ENCODE measurements at regions not wholly inside any gene's neighbourhood (a gene's known extent, or its start where the extent isn't known, plus 50 kb on each side); places are given as distances from the start of the nearest gene placed in this dataset.

GRCh38 chr4:188295899-188296298 is 156.7 kb downstream of the TRIML1 start:
- H3K4me1 Mint-ChIP-seq (ENCODE audit: low read depth), result no peaks in the 10 kb centered on the region
- no peak overlapping the region for H3K4me3 Mint-ChIP-seq
- ATAC-seq (ENCODE audit: poor library complexity), result no peak
- Histone ChIP-seq H3K36me3 (ENCODE audit: insufficient read depth, low read length) (no peaks in the 10 kb centered on the region), H3K27me3 (ENCODE audit: control insufficient read depth in 1 of 2, insufficient read depth in 2 of 2, low read length in 2 of 2) (no peaks in the 10 kb centered on the region), H3K4me1 (ENCODE audit: insufficient read depth, low read length) (no peaks in the 10 kb centered on the region), H3K27ac (ENCODE audit: low read depth in 1 of 2, low read length in 2 of 2) (no peak overlapping the region), H3K9me3 (ENCODE audit: control insufficient read depth in 1 of 2, insufficient read depth in 1 of 2, low read length in 2 of 2) (peaks cover 0 to 9% of the 10 kb centered on the region in 2 experiments), H3K4me3 (ENCODE audit: low read length) (no peak overlapping the region)
- TF ChIP-seq CTCF (IDR thresholded peaks at IDR 0.05), result no peak
- no peaks in the 10 kb centered on the region for H3K36me3 Mint-ChIP-seq (ENCODE audit: low read depth)
- ChIA-PET CTCF (no interaction called here), POLR2A (no interaction called here)
- no peak overlapping the region for H3K27ac Mint-ChIP-seq
- peaks cover 9% of the 10 kb centered on the region for H3K9me3 Mint-ChIP-seq
- DNase-seq, result no peak
- H3K27me3 Mint-ChIP-seq, result no peaks in the 10 kb centered on the region
- intact Hi-C loops (cut with DNase I, micrococcal nuclease), result no loop called here

GRCh38 chr4:188296331-188296730 is 157.1 kb downstream of the TRIML1 start:
- DNase-seq, result no peak
- Histone ChIP-seq H3K36me3 (ENCODE audit: insufficient read depth, low read length) (no peaks in the 10 kb centered on the region), H3K27ac (ENCODE audit: low read depth in 1 of 2, low read length in 2 of 2) (no peak overlapping the region), H3K4me3 (ENCODE audit: low read length) (no peak overlapping the region), H3K4me1 (ENCODE audit: insufficient read depth, low read length) (no peaks in the 10 kb centered on the region), H3K27me3 (ENCODE audit: control insufficient read depth in 1 of 2, insufficient read depth in 2 of 2, low read length in 2 of 2) (no peaks in the 10 kb centered on the region), H3K9me3 (ENCODE audit: control insufficient read depth in 1 of 2, insufficient read depth in 1 of 2, low read length in 2 of 2) (peaks cover 0 to 10% of the 10 kb centered on the region in 2 experiments)
- peaks cover 9% of the 10 kb centered on the region for H3K9me3 Mint-ChIP-seq
- H3K4me3 Mint-ChIP-seq, result no peak overlapping the region
- no peak for ATAC-seq (ENCODE audit: poor library complexity)
- TF ChIP-seq CTCF (IDR thresholded peaks at IDR 0.05), result no peak
- H3K27me3 Mint-ChIP-seq, result no peaks in the 10 kb centered on the region
- ChIA-PET POLR2A (no interaction called here), CTCF (no interaction called here)
- no peaks in the 10 kb centered on the region for H3K36me3 Mint-ChIP-seq (ENCODE audit: low read depth)
- H3K4me1 Mint-ChIP-seq (ENCODE audit: low read depth), result no peaks in the 10 kb centered on the region
- intact Hi-C loops (cut with DNase I, micrococcal nuclease), result no loop called here
- no peak overlapping the region for H3K27ac Mint-ChIP-seq

GRCh38 chr4:188297873-188298272 is 158.6 kb downstream of the TRIML1 start:
- POLR2A ChIA-PET, result no interaction called here
- no peaks in the 10 kb centered on the region for H3K4me1 ChIP-seq (ENCODE audit: insufficient read depth, low read length)
- CTCF ChIA-PET, result no interaction called here

More at GRCh38 chr4:188297873-188298272, 158.6 kb downstream of the TRIML1 start:
- H3K27me3 ChIP-seq (ENCODE audit: control insufficient read depth in 1 of 2, insufficient read depth in 2 of 2, low read length in 2 of 2), result no peaks in the 10 kb centered on the region
- H3K9me3 ChIP-seq (ENCODE audit: control insufficient read depth in 1 of 2, insufficient read depth in 1 of 2, low read length in 2 of 2), result peaks cover 4 to 14% of the 10 kb centered on the region in 2 experiments
- no peak overlapping the region for H3K27ac Mint-ChIP-seq
- peaks cover 15% of the 10 kb centered on the region for H3K9me3 Mint-ChIP-seq
- H3K36me3 ChIP-seq (ENCODE audit: insufficient read depth, low read length), result no peaks in the 10 kb centered on the region
- no peaks in the 10 kb centered on the region for H3K27me3 Mint-ChIP-seq
- H3K4me1 Mint-ChIP-seq (ENCODE audit: low read depth), result no peaks in the 10 kb centered on the region
- no peak overlapping the region for H3K4me3 Mint-ChIP-seq
- intact Hi-C loops (cut with DNase I, micrococcal nuclease), result no loop called here
- no peak for TF ChIP-seq CTCF (IDR thresholded peaks at IDR 0.05)
- H3K4me3 ChIP-seq (ENCODE audit: low read length), result no peak overlapping the region
- H3K36me3 Mint-ChIP-seq (ENCODE audit: low read depth), result no peaks in the 10 kb centered on the region
- ATAC-seq (ENCODE audit: poor library complexity), result no peak
- no peak for DNase-seq
- no peak overlapping the region for H3K27ac ChIP-seq (ENCODE audit: low read depth in 1 of 2, low read length in 2 of 2)

Measured in CD4-positive, alpha-beta T cell (primary cell).